GM19452 (cell line): ENCODE measurements at regions not wholly inside any gene's neighbourhood (a gene's known extent, or its start where the extent isn't known, plus 50 kb on each side); places are given as distances from the start of the nearest gene placed in this dataset.
"Not testable (repeated sequence)": the region's sequence is repeated elsewhere in the genome, so short reads cannot be mapped to it uniquely, and the experiment has no call there.

Source experiments
- ATAC-seq: cut with Tn5 transposase; IDR thresholded peaks from one replicate; pipeline ENCODE4 v1.9.1; 2021; ENCODE audit not compliant: unreplicated experiment

GRCh38 chr6:58347534-58347933 lies 1030.1 kb downstream of the PRIM2 start:
- not testable (repeated sequence) for ATAC-seq

- ATAC-seq: not testable (repeated sequence)
Measured at GRCh38 chr6:58351619-58352018, 1034.2 kb downstream of the PRIM2 start.

- ATAC-seq: not testable (repeated sequence)
Measured at GRCh38 chr6:58358452-58358851, 1041.0 kb downstream of the PRIM2 start.

GRCh38 chr6:58365856-58366255 lies 1048.4 kb downstream of the PRIM2 start:
- not testable (repeated sequence) for ATAC-seq

GRCh38 chr6:58406659-58407058 lies 1089.2 kb downstream of the PRIM2 start:
- not testable (repeated sequence) for ATAC-seq

- no peak for ATAC-seq
Measured at GRCh38 chr6:58419321-58419720, 1101.9 kb downstream of the PRIM2 start.
